GM23248 (cell line): ENCODE measurements at regions not wholly inside any gene's neighbourhood (a gene's known extent, or its start where the extent isn't known, plus 50 kb on each side); places are given as distances from the start of the nearest gene placed in this dataset.

Experiments
- DNase-seq: peaks from one replicate; pipeline ENCODE4 v3.0.0-alpha.2; 2015
- H2AFZ ChIP-seq: fragments of 200-600 bp; sonication (generic); 2 replicates; pipeline ENCODE4 v1.6.1; 2016; ENCODE audit warnings: antibody characterized with exemption
- H3F3A ChIP-seq: fragments of 200-600 bp; sonication (generic); 2 replicates; pipeline ENCODE4 v1.6.1; 2016; ENCODE audit warnings: mild to moderate bottlenecking, antibody characterized with exemption, mixed run types; ENCODE audit not compliant: insufficient read depth
- H3K27ac ChIP-seq: fragments of 200-600 bp; sonication (generic); 2 replicates; pipeline ENCODE4 v1.5.1; 2016; ENCODE audit warnings: mild to moderate bottlenecking
- H3K27me3 ChIP-seq: fragments of 200-600 bp; sonication (generic); replicated peaks from 2 replicates; pipeline ENCODE4 v1.6.1; 2016; ENCODE audit warnings: mild to moderate bottlenecking; ENCODE audit not compliant: insufficient read depth
- H3K36me3 ChIP-seq: fragments of 200-600 bp; sonication (generic); 2 replicates; pipeline ENCODE4 v1.6.1; 2016; ENCODE audit warnings: low read depth, mild to moderate bottlenecking
- H3K4me1 ChIP-seq: fragments of 200-600 bp; sonication (generic); 2 replicates; pipeline ENCODE4 v1.6.1; 2016; ENCODE audit warnings: mild to moderate bottlenecking; ENCODE audit not compliant: insufficient read depth
- H3K4me2 ChIP-seq: fragments of 200-600 bp; sonication (generic); one replicate; pipeline ENCODE4 v1.6.1; 2016; ENCODE audit warnings: mild to moderate bottlenecking; ENCODE audit not compliant: unreplicated experiment
- H3K4me3 ChIP-seq: fragments of 200-600 bp; sonication (generic); 2 replicates; pipeline ENCODE4 v1.5.1; 2016; ENCODE audit warnings: mild to moderate bottlenecking
- H3K79me2 ChIP-seq: fragments of 200-600 bp; sonication (generic); 2 replicates; pipeline ENCODE4 v1.6.1; 2016; ENCODE audit warnings: mild to moderate bottlenecking; ENCODE audit not compliant: insufficient read depth
- H3K9ac ChIP-seq: fragments of 200-600 bp; sonication (generic); 2 replicates; pipeline ENCODE4 v1.6.1; 2016; ENCODE audit warnings: mild to moderate bottlenecking
- H3K9me2 ChIP-seq: fragments of 200-600 bp; sonication (generic); 2 replicates; pipeline ENCODE4 v1.6.1; 2016; ENCODE audit warnings: mixed run types, mild to moderate bottlenecking, moderate library complexity; ENCODE audit not compliant: insufficient read depth
- H3K9me3 ChIP-seq: fragments of 200-600 bp; sonication (generic); one replicate; pipeline ENCODE4 v1.6.1; 2017; ENCODE audit warnings: low read depth
- H4K20me1 ChIP-seq: fragments of 200-600 bp; sonication (generic); 2 replicates; pipeline ENCODE4 v1.6.0; 2016; ENCODE audit not compliant: insufficient read depth
- EZH2 ChIP-seq: fragments of 200-600 bp; sonication (generic); IDR thresholded peaks from 2 replicates; pipeline ENCODE4 v1.6.1; 2018; ENCODE audit warnings: antibody characterized with exemption, mild to moderate bottlenecking; ENCODE audit not compliant: insufficient read depth, poor library complexity, severe bottlenecking
- EZH2phosphoT487 ChIP-seq: fragments of 200-600 bp; sonication (generic); IDR thresholded peaks from 2 replicates; pipeline ENCODE4 v1.6.1; 2018; ENCODE audit warnings: antibody characterized with exemption, moderate library complexity, mild to moderate bottlenecking, low read depth; ENCODE audit not compliant: insufficient read depth
- WGBS, 2 experiments: methylation state at CpG; one replicate each; pipeline ENCODE4 v1.1.6; 2015 to 2017; ENCODE audit warnings: low lambda C conversion rate in 2 of 2, low coverage in 1 of 2; ENCODE audit errors: missing lambda C conversion rate in 2 of 2; 5-methylcytosine and 5-hydroxymethylcytosine counted together
- in situ Hi-C: fragments of 300-500 bp; cut with MboI; formaldehyde crosslinking; loops from 2 replicates; pipeline ENCODE4 v1.15.0; 2020

- Histone ChIP-seq H3K9me3 (no peaks in the 10 kb centered on the region), H3K9ac (no peak overlapping the region), H2AFZ (no peak overlapping the region), H3K4me3 (no peak overlapping the region), H3K79me2 (no peaks in the 10 kb centered on the region), H4K20me1 (no peaks in the 10 kb centered on the region), H3K27me3 (no peaks in the 10 kb centered on the region), H3K9me2 (no peaks in the 10 kb centered on the region), H3K4me2 (no peak overlapping the region), H3F3A (no peaks in the 10 kb centered on the region), H3K36me3 (no peaks in the 10 kb centered on the region), H3K27ac (no peak overlapping the region), H3K4me1 (no peaks in the 10 kb centered on the region)
- in situ Hi-C loops = no loop called here
- WGBS, 2 experiments = 2 to 5% methylated on average over 9 of the region's 9 CpGs
- no peak for TF ChIP-seq EZH2phosphoT487
- no peak for TF ChIP-seq EZH2
- no peak for DNase-seq
These were observed 399.3 kb downstream of the CADM1 start for GRCh38 chr11:115104851-115105453.

- H3K9ac ChIP-seq = no peak overlapping the region
- in situ Hi-C loops = no loop called here
- H3K4me1 ChIP-seq = no peaks in the 10 kb centered on the region
- no peak for TF ChIP-seq EZH2phosphoT487
- H3K79me2 ChIP-seq = no peaks in the 10 kb centered on the region
- no peaks in the 10 kb centered on the region for H3K27me3 ChIP-seq
- H3F3A ChIP-seq = no peaks in the 10 kb centered on the region
- H3K4me3 ChIP-seq = no peak overlapping the region
- H3K9me2 ChIP-seq = no peaks in the 10 kb centered on the region
- no peak overlapping the region for H3K27ac ChIP-seq
- H2AFZ ChIP-seq = no peak overlapping the region
- 49 to 52% methylated on average over 5 of the region's 5 CpGs for WGBS, 2 experiments
- H4K20me1 ChIP-seq = no peaks in the 10 kb centered on the region
- no peak overlapping the region for H3K4me2 ChIP-seq
- no peaks in the 10 kb centered on the region for H3K36me3 ChIP-seq
- no peaks in the 10 kb centered on the region for H3K9me3 ChIP-seq
- no peak for DNase-seq
These were observed 393.1 kb downstream of the CADM1 start for GRCh38 chr11:115111066-115111465.

- no peak overlapping the region for H3K4me2 ChIP-seq
- in situ Hi-C loops = no loop called here
- H3K79me2 ChIP-seq = no peaks in the 10 kb centered on the region
- H3K36me3 ChIP-seq = no peaks in the 10 kb centered on the region
- 12% methylated on average over 6 of the region's 6 CpGs for WGBS, 2 experiments
- no peaks in the 10 kb centered on the region for H4K20me1 ChIP-seq
- no peak overlapping the region for H3K27ac ChIP-seq
- H2AFZ ChIP-seq = no peak overlapping the region
- H3K9me3 ChIP-seq = no peaks in the 10 kb centered on the region
- no peak for TF ChIP-seq EZH2phosphoT487
- TF ChIP-seq EZH2 = no peak
- H3F3A ChIP-seq = no peaks in the 10 kb centered on the region
- DNase-seq = no peak
- H3K4me1 ChIP-seq = no peaks in the 10 kb centered on the region
- H3K4me3 ChIP-seq = no peak overlapping the region
- H3K9me2 ChIP-seq = no peaks in the 10 kb centered on the region
- H3K27me3 ChIP-seq = no peaks in the 10 kb centered on the region
- H3K9ac ChIP-seq = no peak overlapping the region
These were observed 391.5 kb downstream of the CADM1 start for GRCh38 chr11:115112754-115113153.

- WGBS, 2 experiments = 24 to 28% methylated on average over 5 of the region's 5 CpGs
- in situ Hi-C loops = no loop called here
- H3K9me2 ChIP-seq = no peaks in the 10 kb centered on the region
- no peaks in the 10 kb centered on the region for H3F3A ChIP-seq
- no peak overlapping the region for H3K4me2 ChIP-seq
- no peaks in the 10 kb centered on the region for H3K27me3 ChIP-seq
- no peaks in the 10 kb centered on the region for H3K4me1 ChIP-seq
- no peaks in the 10 kb centered on the region for H4K20me1 ChIP-seq
- no peak overlapping the region for H3K4me3 ChIP-seq
- no peak overlapping the region for H3K9ac ChIP-seq
- TF ChIP-seq EZH2phosphoT487 = no peak
- no peak for TF ChIP-seq EZH2
- no peaks in the 10 kb centered on the region for H3K36me3 ChIP-seq
- no peaks in the 10 kb centered on the region for H3K79me2 ChIP-seq
- no peak overlapping the region for H3K27ac ChIP-seq
- no peak for DNase-seq
- H2AFZ ChIP-seq = no peak overlapping the region
- no peaks in the 10 kb centered on the region for H3K9me3 ChIP-seq
These were observed 386.2 kb downstream of the CADM1 start for GRCh38 chr11:115117956-115118493.

GRCh38 chr11:115119146-115119545, 385.1 kb downstream of the CADM1 start:
- Histone ChIP-seq H3K27me3 (no peaks in the 10 kb centered on the region), H2AFZ (no peak overlapping the region), H3K4me2 (no peak overlapping the region), H4K20me1 (no peaks in the 10 kb centered on the region), H3K9me3 (no peaks in the 10 kb centered on the region), H3K36me3 (no peaks in the 10 kb centered on the region), H3K79me2 (no peaks in the 10 kb centered on the region), H3K4me1 (no peaks in the 10 kb centered on the region), H3K27ac (no peak overlapping the region), H3K9ac (no peak overlapping the region), H3K4me3 (no peak overlapping the region), H3F3A (no peaks in the 10 kb centered on the region), H3K9me2 (no peaks in the 10 kb centered on the region)
- in situ Hi-C loops = no loop called here
- TF ChIP-seq EZH2 (no peak), EZH2phosphoT487 (no peak)
- 24 to 34% methylated on average over 6 of the region's 6 CpGs for WGBS, 2 experiments
- no peak for DNase-seq
